ENCODE measurements at regions not wholly inside any gene's neighbourhood (a gene's known extent, or its start where the extent isn't known, plus 50 kb on each side); places are given as distances from the start of the nearest gene placed in this dataset.

- TF ChIP-seq, protein P1, sequence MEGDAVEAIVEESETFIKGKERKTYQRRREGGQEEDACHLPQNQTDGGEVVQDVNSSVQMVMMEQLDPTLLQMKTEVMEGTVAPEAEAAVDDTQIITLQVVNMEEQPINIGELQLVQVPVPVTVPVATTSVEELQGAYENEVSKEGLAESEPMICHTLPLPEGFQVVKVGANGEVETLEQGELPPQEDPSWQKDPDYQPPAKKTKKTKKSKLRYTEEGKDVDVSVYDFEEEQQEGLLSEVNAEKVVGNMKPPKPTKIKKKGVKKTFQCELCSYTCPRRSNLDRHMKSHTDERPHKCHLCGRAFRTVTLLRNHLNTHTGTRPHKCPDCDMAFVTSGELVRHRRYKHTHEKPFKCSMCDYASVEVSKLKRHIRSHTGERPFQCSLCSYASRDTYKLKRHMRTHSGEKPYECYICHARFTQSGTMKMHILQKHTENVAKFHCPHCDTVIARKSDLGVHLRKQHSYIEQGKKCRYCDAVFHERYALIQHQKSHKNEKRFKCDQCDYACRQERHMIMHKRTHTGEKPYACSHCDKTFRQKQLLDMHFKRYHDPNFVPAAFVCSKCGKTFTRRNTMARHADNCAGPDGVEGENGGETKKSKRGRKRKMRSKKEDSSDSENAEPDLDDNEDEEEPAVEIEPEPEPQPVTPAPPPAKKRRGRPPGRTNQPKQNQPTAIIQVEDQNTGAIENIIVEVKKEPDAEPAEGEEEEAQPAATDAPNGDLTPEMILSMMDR (conservative IDR thresholded peaks at IDR 0.05 in 1 of 2, IDR thresholded peaks at IDR 0.05 in 1 of 2; ENCODE audit: extremely low read depth in 1 of 2, insufficient read depth in 1 of 2, low read depth in 1 of 2, low read length in 2 of 2), result no peak
- no peak for TF ChIP-seq EZH2 (IDR thresholded peaks at IDR 0.05; ENCODE audit: borderline replicate concordance, low read length)
Measured at GRCh38 chr10:118943253-118943652, 86.3 kb upstream of the NANOS1 start.
